Hepatocyte (in vitro differentiated cells): ENCODE measurements at regions not wholly inside any gene's neighbourhood (a gene's known extent, or its start where the extent isn't known, plus 50 kb on each side); places are given as distances from the start of the nearest gene placed in this dataset.

Experiments used
- EZH2 ChIP-seq: fragments of 200-600 bp; sonication (generic); IDR thresholded peaks from 2 replicates; pipeline ENCODE4 v1.6.1; 2016; ENCODE audit warnings: antibody characterized with exemption, mild to moderate bottlenecking, borderline replicate concordance
- TF ChIP-seq, protein P1 (sequence below): fragments of 200-600 bp; sonication (generic); IDR thresholded peaks from 2 replicates; pipeline ENCODE4 v1.5.1; 2016; ENCODE audit warnings: antibody characterized with exemption, mild to moderate bottlenecking; ENCODE audit not compliant: poor library complexity

DNA sequence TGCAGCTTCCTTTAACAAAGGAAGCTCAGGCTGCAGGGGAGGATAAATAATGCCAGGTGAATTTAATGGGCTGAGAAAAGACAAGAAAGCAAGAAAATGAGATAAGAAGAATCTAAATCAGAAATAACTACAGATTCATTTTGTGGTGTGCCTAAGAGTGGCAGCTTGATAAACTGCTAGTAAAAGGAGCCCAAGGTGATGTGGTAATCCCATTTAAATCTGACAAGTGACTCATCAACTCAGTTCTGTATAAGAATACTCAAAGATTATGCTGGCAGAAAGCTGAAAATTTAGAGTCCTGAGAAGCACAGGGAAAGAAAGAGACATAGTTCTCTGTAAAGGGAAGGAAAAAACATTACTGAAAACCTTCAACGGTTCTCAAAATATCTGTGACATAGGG lies 109.4 kb upstream of the PDE1C start:
- TF ChIP-seq, protein P1, sequence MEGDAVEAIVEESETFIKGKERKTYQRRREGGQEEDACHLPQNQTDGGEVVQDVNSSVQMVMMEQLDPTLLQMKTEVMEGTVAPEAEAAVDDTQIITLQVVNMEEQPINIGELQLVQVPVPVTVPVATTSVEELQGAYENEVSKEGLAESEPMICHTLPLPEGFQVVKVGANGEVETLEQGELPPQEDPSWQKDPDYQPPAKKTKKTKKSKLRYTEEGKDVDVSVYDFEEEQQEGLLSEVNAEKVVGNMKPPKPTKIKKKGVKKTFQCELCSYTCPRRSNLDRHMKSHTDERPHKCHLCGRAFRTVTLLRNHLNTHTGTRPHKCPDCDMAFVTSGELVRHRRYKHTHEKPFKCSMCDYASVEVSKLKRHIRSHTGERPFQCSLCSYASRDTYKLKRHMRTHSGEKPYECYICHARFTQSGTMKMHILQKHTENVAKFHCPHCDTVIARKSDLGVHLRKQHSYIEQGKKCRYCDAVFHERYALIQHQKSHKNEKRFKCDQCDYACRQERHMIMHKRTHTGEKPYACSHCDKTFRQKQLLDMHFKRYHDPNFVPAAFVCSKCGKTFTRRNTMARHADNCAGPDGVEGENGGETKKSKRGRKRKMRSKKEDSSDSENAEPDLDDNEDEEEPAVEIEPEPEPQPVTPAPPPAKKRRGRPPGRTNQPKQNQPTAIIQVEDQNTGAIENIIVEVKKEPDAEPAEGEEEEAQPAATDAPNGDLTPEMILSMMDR = no peak
- no peak for TF ChIP-seq EZH2
